ENCODE measurements at regions not wholly inside any gene's neighbourhood (a gene's known extent, or its start where the extent isn't known, plus 50 kb on each side); places are given as distances from the start of the nearest gene placed in this dataset.

DNA sequence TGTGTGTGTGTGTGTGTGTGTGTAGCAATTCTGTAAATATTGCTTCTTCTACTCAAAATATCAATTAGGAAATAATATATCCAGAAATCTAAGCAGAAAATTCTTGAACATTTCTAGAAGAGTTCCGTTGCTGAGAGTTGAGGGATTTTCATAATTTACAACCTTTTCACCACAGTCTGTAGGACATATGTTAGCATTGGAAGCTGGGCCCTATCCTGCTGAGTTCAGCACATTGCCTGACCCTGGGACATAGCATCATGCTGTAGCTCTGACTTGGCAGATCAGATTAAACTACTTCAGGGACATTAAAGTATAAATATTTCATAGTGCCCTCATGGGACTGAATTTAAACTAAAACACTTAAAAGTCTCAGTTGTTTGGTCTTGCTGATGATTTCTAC is 129.2 kb upstream of the KCNH7 start:
- Histone ChIP-seq H3K27me3 (no peaks in the 10 kb centered on the region), H3K27ac (no peak overlapping the region), H3K9me3 (no peaks in the 10 kb centered on the region), H3K4me1 (no peaks in the 10 kb centered on the region), H3K4me3 (no peak overlapping the region), H3K36me3 (no peaks in the 10 kb centered on the region)
- no peak for ATAC-seq (ENCODE audit: low FRiP score in 2 of 2)
- DNase-seq, result no peak
- TF ChIP-seq POLR2AphosphoS5 (IDR thresholded peaks at IDR 0.05) (no peak), EP300 (IDR thresholded peaks at IDR 0.05) (no peak), POLR2A (IDR thresholded peaks at IDR 0.05) (no peak)
- TF ChIP-seq, protein P1, sequence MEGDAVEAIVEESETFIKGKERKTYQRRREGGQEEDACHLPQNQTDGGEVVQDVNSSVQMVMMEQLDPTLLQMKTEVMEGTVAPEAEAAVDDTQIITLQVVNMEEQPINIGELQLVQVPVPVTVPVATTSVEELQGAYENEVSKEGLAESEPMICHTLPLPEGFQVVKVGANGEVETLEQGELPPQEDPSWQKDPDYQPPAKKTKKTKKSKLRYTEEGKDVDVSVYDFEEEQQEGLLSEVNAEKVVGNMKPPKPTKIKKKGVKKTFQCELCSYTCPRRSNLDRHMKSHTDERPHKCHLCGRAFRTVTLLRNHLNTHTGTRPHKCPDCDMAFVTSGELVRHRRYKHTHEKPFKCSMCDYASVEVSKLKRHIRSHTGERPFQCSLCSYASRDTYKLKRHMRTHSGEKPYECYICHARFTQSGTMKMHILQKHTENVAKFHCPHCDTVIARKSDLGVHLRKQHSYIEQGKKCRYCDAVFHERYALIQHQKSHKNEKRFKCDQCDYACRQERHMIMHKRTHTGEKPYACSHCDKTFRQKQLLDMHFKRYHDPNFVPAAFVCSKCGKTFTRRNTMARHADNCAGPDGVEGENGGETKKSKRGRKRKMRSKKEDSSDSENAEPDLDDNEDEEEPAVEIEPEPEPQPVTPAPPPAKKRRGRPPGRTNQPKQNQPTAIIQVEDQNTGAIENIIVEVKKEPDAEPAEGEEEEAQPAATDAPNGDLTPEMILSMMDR (IDR thresholded peaks at IDR 0.05), result no peak
- 67 to 70% methylated on average over 1 of the region's 1 CpG for WGBS, 2 donors

DNA sequence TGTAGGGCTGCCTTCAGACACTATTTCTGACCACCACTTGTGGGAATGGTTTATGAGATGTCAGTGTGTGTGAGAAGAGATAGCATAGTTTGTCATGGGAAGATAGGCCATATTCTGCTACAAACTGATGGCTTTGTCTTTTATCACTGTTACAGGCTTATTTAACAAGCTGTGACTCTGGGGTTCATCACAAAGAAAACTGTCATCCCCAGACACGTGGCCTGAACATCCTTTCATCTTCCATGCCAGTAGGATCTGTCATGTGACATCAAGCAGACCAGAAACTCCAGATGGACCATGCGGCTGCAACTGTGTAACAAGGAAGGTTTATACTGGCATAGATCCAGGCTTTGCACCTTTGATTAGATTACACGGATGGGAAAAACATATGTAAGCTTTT is 128.6 kb upstream of the KCNH7 start:
- TF ChIP-seq POLR2AphosphoS5 (IDR thresholded peaks at IDR 0.05) (no peak), POLR2A (IDR thresholded peaks at IDR 0.05) (no peak), EP300 (IDR thresholded peaks at IDR 0.05) (no peak)
- TF ChIP-seq, protein P1 (IDR thresholded peaks at IDR 0.05), result no peak
- Histone ChIP-seq H3K9me3 (no peaks in the 10 kb centered on the region), H3K36me3 (no peaks in the 10 kb centered on the region), H3K27ac (no peak overlapping the region), H3K4me1 (no peaks in the 10 kb centered on the region), H3K27me3 (no peaks in the 10 kb centered on the region), H3K4me3 (no peak overlapping the region)
- DNase-seq (no peak), ATAC-seq (ENCODE audit: low FRiP score in 2 of 2) (no peak)
- whole genome bisulfite sequencing, 2 donors, result 25 to 39% methylated on average over 3 of the region's 3 CpGs

DNA sequence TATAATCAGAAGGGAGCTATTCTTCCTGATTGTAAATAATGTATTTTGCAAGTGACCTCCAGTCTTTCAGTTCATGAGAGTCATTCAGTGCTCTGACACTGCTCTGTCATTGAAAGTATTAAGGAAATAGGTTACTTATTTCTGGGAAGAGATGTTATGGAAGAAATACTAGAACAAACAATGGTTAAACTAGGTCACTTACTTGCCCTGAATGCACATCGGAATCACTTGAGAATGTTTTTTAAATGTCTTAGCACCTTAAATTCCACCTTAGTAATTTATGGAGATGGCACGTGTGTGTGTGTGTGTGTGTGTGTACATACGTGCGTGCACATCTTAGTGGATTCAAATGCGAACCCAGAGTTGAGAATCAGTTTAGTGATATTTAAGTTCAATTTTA is 126.6 kb upstream of the KCNH7 start:
- Histone ChIP-seq H3K27me3 (no peaks in the 10 kb centered on the region), H3K36me3 (no peaks in the 10 kb centered on the region), H3K4me1 (no peaks in the 10 kb centered on the region), H3K27ac (no peak overlapping the region), H3K4me3 (no peak overlapping the region), H3K9me3 (peaks cover 0 to 4% (median 0%) of the 10 kb centered on the region in 4 donors)
- ATAC-seq (ENCODE audit: low FRiP score in 2 of 2) (no peak), DNase-seq (no peak)
- WGBS, 2 donors, result 67 to 72% methylated on average over 5 of the region's 5 CpGs
- no peak for TF ChIP-seq EP300 (IDR thresholded peaks at IDR 0.05)
- TF ChIP-seq POLR2AphosphoS5 (IDR thresholded peaks at IDR 0.05), result no peak
- no peak for TF ChIP-seq POLR2A (IDR thresholded peaks at IDR 0.05)
- TF ChIP-seq, protein P1 (IDR thresholded peaks at IDR 0.05), result no peak

DNA sequence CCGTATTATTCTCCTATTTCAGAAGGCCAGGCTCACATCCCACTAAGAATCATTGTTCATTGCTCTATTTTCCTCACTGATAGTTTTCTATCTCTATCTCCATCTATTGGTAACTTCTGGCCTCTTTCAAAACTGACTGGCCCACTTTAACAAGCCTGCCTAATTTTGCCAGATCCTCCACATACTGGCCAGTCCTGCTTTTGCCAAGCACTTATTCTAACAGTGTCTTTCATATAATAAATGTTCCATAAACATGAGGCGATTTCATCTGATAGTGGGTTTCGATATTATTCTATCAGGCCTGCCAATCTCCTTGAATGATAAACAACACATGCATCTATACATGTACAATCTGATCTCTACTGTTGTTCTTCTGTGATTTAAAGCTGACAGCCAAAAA is 125.9 kb upstream of the KCNH7 start:
- Histone ChIP-seq H3K36me3 (no peaks in the 10 kb centered on the region), H3K4me3 (no peak overlapping the region), H3K27ac (no peak overlapping the region), H3K4me1 (no peaks in the 10 kb centered on the region), H3K27me3 (no peaks in the 10 kb centered on the region), H3K9me3 (peaks cover 0 to 4% (median 0%) of the 10 kb centered on the region in 4 donors)
- no peak for ATAC-seq (ENCODE audit: low FRiP score in 2 of 2)
- no peak for TF ChIP-seq EP300 (IDR thresholded peaks at IDR 0.05)
- DNase-seq, result no peak
- 77 to 85% methylated on average over 3 of the region's 3 CpGs for WGBS, 2 donors

DNA sequence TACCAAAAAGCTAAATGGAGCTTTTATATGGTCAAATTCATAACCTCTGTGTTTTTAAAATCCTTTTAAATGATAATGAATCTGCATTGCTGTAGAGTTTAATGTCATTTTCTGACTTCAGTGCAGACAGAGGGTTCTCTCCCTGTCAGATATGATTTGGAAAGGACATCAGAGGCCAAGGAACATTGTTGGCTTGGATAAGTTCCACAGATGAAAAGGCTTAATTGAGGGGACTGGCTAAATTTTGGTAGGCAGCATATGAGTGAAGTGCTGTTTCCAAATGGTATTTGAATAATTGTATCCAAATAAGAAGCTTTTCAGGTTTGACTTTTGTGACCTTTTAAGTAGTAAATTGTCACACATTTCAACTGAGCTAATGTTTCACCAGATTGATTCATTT is 124.6 kb upstream of the KCNH7 start:
- H3K4me3 ChIP-seq, result no peak overlapping the region
- peaks cover 0 to 4% (median 0%) of the 10 kb centered on the region in 4 donors for H3K9me3 ChIP-seq
- no peak for ATAC-seq (ENCODE audit: low FRiP score in 2 of 2)
- no peaks in the 10 kb centered on the region for H3K36me3 ChIP-seq
- DNase-seq, result no peak
- H3K27ac ChIP-seq, result no peak overlapping the region
- TF ChIP-seq, protein P1 (IDR thresholded peaks at IDR 0.05), result no peak
- TF ChIP-seq POLR2A (IDR thresholded peaks at IDR 0.05), result no peak
- no peak for TF ChIP-seq EP300 (IDR thresholded peaks at IDR 0.05)
- no peak for TF ChIP-seq POLR2AphosphoS5 (IDR thresholded peaks at IDR 0.05)
- no peaks in the 10 kb centered on the region for H3K4me1 ChIP-seq
- no peaks in the 10 kb centered on the region for H3K27me3 ChIP-seq
